Sigmoid colon (tissue), 4 donors: ENCODE measurements at regions not wholly inside any gene's neighbourhood (a gene's known extent, or its start where the extent isn't known, plus 50 kb on each side); places are given as distances from the start of the nearest gene placed in this dataset.

ENCODE experiments used
- EP300 ChIP-seq, 4 donors: sonication (generic); formaldehyde crosslinking; IDR thresholded peaks; one replicate each; pipeline ENCODE4 v1.6.1; 2017; ENCODE audit warnings: antibody characterized with exemption in 4 of 4
- POLR2A ChIP-seq, 2 donors: fragments of 450-650 bp; IDR thresholded peaks; one replicate each; pipeline ENCODE4 v1.6.1; 2016; ENCODE audit warnings: antibody characterized with exemption in 2 of 2, mild to moderate bottlenecking in 2 of 2, moderate library complexity in 2 of 2
- POLR2AphosphoS5 ChIP-seq, 4 donors: sonication (generic); formaldehyde crosslinking; IDR thresholded peaks; one replicate each; pipeline ENCODE4 v1.6.1; 2017; ENCODE audit warnings: antibody characterized with exemption in 4 of 4
- TF ChIP-seq, protein P1 (sequence below), 4 experiments: fragments of 450-650 bp in 3 of 4; fragments of 200-600 bp in 1 of 4; IDR thresholded peaks; one replicate each; pipeline ENCODE4 v1.5.1; 2016 to 2019; ENCODE audit warnings: antibody characterized with exemption in 4 of 4, mild to moderate bottlenecking in 3 of 4, moderate library complexity in 2 of 4

DNA sequence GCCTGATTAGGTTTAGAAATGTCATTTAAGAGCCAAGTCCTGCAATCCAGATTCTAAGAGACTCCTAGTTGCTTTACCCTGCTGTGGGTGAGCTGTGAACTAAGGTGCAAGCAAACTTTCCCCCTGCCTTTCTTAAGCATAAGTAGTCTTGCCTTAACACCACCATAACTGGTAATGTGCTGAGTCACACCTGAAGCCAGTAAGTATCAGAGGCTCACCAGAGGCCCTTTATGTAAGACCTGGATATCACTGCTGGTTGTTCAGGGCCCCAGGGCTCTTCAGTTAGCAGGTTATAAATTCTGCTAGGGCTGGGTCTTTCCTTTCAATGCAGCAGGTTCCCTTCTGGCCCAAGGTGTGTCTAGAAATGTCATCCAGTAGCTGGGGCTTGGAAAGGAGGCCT, 509.9 kb downstream of the VGLL3 start:
- no peak for TF ChIP-seq POLR2A (IDR thresholded peaks at IDR 0.05)
- TF ChIP-seq, protein P1, sequence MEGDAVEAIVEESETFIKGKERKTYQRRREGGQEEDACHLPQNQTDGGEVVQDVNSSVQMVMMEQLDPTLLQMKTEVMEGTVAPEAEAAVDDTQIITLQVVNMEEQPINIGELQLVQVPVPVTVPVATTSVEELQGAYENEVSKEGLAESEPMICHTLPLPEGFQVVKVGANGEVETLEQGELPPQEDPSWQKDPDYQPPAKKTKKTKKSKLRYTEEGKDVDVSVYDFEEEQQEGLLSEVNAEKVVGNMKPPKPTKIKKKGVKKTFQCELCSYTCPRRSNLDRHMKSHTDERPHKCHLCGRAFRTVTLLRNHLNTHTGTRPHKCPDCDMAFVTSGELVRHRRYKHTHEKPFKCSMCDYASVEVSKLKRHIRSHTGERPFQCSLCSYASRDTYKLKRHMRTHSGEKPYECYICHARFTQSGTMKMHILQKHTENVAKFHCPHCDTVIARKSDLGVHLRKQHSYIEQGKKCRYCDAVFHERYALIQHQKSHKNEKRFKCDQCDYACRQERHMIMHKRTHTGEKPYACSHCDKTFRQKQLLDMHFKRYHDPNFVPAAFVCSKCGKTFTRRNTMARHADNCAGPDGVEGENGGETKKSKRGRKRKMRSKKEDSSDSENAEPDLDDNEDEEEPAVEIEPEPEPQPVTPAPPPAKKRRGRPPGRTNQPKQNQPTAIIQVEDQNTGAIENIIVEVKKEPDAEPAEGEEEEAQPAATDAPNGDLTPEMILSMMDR (IDR thresholded peaks at IDR 0.05) = no peak
- no peak for TF ChIP-seq POLR2AphosphoS5 (IDR thresholded peaks at IDR 0.05)
- no peak for TF ChIP-seq EP300 (IDR thresholded peaks at IDR 0.05)
